Retinal pigment epithelial cell (primary cell): ENCODE measurements at regions not wholly inside any gene's neighbourhood (a gene's known extent, or its start where the extent isn't known, plus 50 kb on each side); places are given as distances from the start of the nearest gene placed in this dataset.

Source experiments
- DNase-seq: peaks from one replicate; pipeline ENCODE4 v3.0.0-alpha.2; 2010; ENCODE audit warnings: low read depth
- H3K4me3 ChIP-seq: 2 replicates; pipeline ENCODE4 v1.5.1; 2011; ENCODE audit warnings: mild to moderate bottlenecking, low read length, control low read depth, moderate library complexity
- CTCF ChIP-seq: conservative IDR thresholded peaks from 2 replicates; pipeline ENCODE4 v1.5.1; 2011; ENCODE audit warnings: low read depth, low read length, control low read depth, inconsistent platforms

- no peak overlapping the region for H3K4me3 ChIP-seq
- no peak for TF ChIP-seq CTCF
- DNase-seq: no peak
These were observed 839.1 kb downstream of the GLUD2 start for GRCh38 chrX:121886557-121886956.

- TF ChIP-seq CTCF: no peak
- H3K4me3 ChIP-seq: no peak overlapping the region
- no peak for DNase-seq
These were observed 847.3 kb downstream of the GLUD2 start for GRCh38 chrX:121894756-121895155.

DNA sequence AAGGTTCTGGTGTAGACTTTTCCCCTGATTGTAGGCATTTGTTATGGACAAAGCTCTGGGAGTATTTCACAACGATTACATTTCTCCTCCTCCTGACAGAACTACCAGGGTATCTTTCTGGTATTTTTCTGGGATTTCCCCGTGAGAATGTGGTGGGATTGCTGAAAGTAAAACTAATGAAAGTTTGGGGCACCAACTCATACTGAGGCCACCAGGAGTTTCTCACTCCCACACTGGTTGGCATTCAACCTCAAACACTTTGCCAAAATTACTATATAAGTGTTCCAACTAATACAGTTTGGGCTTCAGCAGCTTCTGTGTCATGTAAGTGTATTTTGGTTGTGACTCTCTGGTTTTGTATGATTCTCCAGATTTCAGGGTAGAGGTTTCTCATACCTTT lies 855.1 kb downstream of the GLUD2 start:
- no peak overlapping the region for H3K4me3 ChIP-seq
- no peak for TF ChIP-seq CTCF
- no peak for DNase-seq

- no peak for TF ChIP-seq CTCF
- no peak for DNase-seq
- H3K4me3 ChIP-seq: no peak overlapping the region
These were observed 856.6 kb downstream of the GLUD2 start for GRCh38 chrX:121903961-121904360.

GRCh38 chrX:121921258-121921657 lies 873.8 kb downstream of the GLUD2 start:
- no peak for DNase-seq
- no peak for TF ChIP-seq CTCF
- H3K4me3 ChIP-seq: no peak overlapping the region

DNA sequence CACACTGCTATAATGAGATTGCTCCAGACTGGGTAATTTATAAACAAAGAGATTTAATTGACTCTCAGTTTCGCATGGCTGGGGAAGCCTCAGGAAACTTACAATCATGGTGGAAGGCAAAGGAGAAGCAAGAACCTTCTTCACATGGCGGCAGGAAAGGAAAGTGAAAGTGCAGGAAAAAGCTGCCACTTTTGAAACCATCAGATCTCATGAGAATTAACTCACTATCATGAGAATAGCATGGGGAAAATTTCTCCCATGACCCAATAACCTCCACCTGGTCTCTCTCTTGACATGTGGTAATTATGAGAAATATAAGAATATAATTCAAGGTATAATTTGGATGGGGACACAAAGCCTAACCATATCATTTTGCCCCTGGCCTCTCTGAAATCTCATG lies 884.2 kb downstream of the GLUD2 start:
- no peak for DNase-seq

GRCh38 chrX:121932688-121933087 lies 885.3 kb downstream of the GLUD2 start:
- no peak for TF ChIP-seq CTCF
- H3K4me3 ChIP-seq: no peak overlapping the region
- DNase-seq: no peak

More for the DNA sequence above, 884.2 kb downstream of the GLUD2 start:
- no peak overlapping the region for H3K4me3 ChIP-seq
- TF ChIP-seq CTCF: no peak
